ENCODE measurements at regions not wholly inside any gene's neighbourhood (a gene's known extent, or its start where the extent isn't known, plus 50 kb on each side); places are given as distances from the start of the nearest gene placed in this dataset.
"Not testable (repeated sequence)": the region's sequence is repeated elsewhere in the genome, so short reads cannot be mapped to it uniquely, and the experiment has no call there.

DNA sequence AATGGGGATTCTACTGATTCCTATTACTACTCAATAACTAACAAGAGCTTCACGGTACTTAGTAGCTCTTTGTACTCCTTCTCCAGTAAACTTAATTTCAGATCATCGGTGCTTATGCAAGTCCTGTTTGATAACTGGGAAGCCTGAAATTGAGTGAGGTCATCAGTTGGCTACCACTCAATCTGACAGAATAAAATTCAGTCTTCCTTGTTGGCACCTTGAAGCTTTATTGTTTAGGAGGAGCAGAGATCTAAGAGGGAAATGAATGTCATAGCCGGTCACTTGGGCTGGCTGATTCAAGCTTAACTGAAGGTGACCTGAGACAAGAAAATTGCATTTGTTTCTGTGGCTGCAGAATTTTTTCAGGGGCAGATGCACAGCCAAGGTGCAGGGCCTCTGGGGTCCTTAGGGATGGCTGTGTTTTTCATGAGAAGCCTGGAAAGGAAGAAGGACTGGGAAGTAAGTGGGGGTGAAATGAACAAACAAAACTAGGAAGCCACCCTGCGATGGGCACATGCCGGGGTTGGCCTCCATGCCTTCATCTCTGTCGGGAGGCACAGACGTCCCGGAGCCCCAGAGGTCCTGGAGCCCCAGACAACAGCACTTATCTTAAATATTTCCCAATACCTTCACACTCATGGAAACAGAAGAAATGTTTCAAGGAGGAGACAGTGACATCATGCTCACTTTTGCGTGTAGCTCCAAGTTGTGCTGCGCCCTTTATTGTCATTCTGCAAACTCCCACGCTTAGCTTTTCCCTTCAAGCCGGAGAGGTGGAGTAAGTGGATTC is 85.0 kb upstream of the KIF5B start:
- DNase-seq (ENCODE audit: low read depth), result no peak

DNA sequence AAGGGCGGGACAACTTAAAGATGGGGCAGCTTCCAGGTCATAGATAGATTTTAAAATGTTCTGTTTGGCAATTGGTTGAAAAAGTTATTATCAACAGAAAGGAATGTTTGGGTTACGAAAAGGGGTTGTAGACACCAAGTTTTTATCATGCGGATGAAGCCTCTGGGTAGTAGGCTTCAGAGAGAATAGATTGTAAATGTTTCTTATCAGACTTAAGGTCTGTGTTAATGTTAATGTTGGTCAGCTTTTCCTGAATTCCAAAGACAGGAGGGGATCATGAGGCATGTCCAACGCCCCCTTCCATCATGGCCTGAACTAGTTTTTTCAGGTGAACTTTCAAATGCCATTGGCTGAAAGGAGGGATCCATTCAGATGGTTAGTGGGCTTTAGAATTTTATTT is 84.2 kb upstream of the KIF5B start:
- DNase-seq (ENCODE audit: low read depth), result no peak

DNA sequence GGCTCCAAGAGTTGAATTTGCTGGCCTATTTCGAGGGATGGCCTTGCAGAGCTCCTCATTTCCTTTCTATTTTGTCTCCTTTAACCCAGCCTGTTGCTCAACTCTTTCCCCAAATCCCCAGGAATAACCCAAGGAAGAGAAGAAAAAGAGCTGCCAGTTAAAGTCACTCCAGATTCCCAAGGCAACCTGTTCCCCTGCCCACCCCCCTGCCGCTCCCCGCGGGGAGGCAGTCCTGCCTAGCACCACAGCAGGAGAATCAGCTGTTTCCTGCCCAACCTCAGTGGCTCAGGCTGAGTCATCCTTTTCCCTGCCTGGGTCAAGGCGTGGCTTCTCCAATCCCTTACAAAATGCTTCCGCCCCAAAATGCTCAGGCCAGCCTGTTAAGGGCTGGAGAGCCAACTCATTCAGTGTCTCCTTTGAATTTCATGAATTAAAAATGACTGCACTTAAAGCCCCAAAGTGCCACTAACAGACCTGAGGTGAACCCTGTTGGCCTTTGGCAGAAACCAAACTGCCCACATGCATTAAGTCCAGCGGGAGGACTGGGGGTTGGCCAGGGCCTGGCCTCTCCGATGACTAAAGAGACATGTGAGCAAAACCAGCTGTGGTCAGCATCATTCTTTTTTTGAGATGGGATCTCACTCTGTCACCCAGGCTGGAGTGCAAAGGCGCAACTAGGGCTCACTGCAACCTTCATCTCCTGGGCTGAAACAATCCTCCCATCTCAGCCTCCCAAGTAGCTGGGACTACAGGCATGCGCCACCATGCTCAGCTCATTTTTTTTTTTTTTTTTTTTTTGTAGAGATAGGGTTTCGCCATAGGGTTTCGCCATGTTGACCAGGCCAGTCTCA is 83.2 kb upstream of the KIF5B start:
- DNase-seq (ENCODE audit: low read depth), result peak; percentile 73

DNA sequence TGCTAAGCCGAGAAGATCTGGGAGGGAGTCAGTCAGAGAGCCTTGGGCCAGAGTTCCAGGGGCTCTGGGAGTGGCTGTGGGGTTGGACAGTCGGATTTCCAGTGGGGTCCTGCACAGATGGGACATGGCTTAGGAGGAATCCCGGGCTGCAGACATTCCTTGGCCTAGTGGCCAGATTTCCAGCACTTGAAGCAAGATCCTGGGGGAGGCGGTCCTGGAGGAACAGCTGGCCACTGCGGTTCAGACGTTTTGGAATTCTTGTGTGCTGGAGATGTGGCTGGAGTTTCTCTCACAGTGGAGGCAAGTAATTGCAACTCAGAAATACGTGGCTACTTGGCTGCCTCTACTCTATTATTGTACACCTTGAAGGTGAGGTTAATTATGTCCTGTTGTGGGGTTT is 80.7 kb upstream of the KIF5B start:
- not testable (repeated sequence) for DNase-seq (ENCODE audit: low read depth)

DNA sequence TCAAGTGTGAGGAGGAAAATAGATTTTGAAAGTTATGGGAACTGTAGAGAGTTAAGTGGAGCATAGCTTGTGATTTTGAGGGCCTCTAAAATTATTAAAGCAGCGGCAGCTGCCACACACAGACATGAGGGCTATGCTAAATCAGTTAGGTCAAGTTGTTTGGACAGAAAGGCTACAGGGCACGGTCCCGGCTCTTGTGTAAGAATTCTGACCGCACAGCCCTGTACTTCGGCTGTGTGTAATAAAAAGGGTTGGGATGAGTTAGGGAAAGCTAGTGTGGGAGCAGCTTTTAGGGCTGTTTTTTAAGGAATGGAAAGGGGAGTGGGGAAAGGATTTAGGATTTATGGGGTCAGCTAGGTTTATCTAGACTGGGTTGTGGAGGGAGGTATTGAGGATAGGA is 79.6 kb upstream of the KIF5B start:
- not testable (repeated sequence) for DNase-seq (ENCODE audit: low read depth)

DNA sequence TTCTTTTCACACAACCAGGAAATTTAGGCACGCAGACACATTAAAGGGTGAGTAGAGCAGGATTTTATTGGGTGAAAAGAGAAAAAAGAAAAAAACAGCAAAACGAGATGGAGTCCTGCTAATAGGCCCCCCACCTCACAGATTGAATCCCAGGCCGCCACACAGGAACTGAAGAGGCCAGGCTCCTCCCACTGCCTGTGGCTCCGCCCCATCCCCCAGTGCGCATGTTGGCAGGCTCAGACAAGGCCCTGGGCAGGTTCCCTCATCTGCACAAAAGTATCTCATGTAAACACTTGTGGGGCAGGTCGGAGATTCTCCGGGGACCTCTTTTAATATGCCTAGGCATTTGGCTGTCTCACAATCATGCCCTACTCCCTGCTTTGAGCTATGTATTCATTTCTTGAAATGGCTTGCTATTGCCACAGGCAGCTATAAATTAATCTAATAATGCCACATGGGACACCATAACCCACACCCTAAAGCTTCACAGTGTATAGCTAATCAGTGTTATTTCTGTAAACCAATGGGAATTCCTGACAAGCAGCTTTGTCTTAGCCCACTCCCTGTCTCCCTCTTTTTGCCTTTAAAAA is 76.2 kb upstream of the KIF5B start:
- DNase-seq (ENCODE audit: low read depth), result no peak

DNA sequence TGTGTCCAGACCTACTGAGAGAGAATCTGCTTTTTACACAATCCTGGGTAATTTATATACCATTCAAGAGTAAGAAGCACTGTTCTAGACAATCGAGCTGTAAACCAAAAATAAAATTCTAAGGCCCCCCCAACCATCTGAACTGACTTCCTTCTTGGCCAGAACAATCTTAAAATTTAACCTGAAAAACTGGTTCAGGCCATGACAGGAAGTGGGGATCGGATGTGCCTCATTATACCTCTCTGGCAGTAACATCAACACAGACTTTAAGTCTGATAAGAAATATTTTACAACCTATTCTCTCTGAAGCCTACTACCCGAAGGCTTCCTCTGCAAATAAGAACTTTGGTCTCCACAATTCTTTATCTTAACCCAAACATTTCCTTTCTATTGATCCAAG is 75.2 kb upstream of the KIF5B start:
- no peak for DNase-seq (ENCODE audit: low read depth)

DNA sequence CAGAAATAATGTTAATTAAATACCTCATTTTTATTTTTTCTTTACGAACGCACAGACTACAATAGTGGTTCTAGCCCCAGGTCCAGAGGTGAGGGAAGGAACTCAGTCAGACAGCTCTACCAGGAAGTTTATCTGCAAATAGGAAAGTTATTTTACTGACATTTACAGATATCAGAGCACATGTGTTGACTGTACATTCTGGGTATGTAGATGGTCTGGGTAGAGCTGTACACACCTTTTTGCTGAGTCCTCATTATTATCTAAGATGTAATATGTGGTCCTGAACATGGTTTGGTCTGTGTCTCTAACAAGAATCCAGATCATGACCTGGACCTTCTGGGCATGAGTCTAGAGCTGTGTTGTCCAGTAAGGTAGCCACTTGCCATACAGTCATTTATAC is 74.6 kb upstream of the KIF5B start:
- no peak for DNase-seq (ENCODE audit: low read depth)

DNA sequence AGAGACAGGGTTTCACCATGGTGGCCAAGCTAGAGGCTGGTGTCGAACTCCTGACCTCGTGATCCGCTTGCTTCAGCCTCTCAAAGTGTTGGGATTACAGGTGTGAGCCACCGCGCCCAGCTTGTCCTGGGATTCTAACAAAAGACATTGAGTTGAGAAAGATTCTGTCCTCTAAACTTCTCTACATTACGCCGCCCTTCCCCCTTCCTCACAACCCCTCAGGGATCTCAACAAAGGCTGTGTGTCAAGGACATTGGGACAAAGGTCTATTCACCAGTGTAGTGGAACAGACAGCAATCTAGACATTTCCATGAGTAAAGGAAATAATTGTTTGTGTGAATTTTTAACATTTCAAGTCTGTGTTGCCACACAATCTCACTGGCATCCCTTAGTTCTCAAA is 68.8 kb upstream of the KIF5B start:
- no peak for DNase-seq (ENCODE audit: low read depth)

DNA sequence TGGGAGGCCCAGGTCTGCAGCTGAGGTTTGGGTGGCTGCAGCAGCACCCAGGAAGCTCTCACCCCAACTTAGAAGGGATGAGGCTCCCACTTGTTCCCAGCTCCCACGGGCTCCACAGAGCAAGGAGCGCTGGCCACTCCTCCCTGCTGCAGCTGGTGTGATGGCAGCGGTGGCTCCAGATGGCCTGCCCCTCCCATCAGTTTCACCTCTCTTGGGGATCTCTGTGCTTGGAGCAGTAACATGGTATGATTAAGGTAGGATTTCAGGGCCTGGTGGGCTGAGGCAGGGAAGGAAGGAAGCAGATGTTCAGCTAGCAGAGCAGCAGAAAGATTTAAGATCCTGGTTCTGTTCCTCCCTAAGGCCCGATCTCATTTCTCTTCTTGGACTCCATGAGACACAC is 66.8 kb upstream of the KIF5B start:
- no peak for DNase-seq (ENCODE audit: low read depth)

DNA sequence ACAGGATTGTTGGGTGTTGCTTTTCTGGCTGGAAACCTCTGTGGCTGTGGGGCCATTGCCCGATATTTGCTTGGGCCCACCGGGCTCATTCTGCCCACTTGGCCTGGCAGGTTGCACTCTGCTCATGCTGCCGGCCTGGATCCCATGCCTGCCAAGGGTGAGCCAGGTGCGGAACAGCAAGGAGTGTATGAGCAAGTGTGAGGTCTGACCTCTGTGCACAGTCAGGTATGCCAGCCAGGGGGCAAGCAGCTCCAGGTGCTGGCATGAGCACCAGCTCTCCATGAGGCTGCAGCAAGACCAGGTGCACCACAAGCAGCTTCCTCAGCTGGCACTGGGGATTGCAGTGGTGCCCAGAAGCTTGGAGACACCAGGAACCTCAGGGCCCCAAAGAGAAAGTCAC is 65.4 kb upstream of the KIF5B start:
- DNase-seq (ENCODE audit: low read depth), result no peak

DNA sequence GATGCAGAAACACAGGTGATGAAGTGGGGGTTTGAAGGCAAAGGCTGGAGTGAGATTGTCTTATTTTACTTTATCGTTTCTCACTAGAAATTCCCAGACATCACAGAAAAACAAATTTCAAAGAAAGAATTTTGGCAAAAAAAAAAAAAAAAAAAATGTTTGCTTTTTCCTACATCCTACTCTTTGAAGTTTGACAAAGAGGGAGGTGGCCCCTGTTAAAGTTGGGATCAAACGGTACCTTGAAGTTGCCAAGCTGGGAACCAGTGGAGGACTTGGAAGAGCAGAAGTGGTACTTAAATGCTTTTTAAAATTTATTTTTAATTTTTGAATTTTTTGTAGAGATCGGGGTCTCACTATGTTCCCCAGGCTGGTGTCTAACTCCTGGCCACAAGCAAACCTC is 63.9 kb upstream of the KIF5B start:
- DNase-seq (ENCODE audit: low read depth), result no peak

DNA sequence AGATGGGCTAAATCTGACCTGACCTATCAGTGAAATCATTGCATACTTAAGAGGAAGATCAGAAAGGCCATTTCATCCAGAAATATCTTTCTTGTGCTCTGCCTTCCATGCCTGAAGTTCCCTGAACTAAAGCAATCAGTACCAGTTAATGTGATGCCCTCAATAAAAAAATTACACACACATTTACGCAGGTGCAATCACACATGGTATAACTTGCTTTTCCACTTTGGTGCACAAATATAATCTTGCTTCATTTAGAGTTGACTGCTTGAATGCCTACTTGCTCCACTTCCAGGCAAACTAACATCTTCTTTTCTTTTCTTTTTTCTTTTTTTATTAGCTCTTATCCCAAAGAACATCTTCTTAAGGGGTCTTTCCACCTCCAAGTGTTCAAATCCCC is 58.3 kb upstream of the KIF5B start:
- no peak for DNase-seq (ENCODE audit: low read depth)

DNA sequence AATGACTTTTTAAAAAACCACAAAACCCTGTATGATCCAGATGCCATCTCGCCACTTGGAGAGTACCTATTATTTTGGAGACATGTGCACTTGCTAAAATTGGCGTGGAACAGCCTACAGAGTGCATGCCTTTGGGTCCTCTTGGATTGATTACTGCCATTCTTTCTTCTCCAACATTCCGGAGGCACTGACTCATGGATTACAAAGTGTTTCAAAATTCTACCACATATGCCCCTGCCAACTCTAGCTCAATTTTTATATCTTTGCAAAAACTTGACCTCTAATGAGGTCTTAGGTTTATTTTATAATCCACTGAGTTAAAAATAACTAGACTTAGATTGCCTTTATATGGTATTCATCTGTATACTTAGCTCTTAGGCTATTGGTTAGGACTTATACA is 55.8 kb upstream of the KIF5B start:
- DNase-seq (ENCODE audit: low read depth), result peak; percentile 76

DNA sequence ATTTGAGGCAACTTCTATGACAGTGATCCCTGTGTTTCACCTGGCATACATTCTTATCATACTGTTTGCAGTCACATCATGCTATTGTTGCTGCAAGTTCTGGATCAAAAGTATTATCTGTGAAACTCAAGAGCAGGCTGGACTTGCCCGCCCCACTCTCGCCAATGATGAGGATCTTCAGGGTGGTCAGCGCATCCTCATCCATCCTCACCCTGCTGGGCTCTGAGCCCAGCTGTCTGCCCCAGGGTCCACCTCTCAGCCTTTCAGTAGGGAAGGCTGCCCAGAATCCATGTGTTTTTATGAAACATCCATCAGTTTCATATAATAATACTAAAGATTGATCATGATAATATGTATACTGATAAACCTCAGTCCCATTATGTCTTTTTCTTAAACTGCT is 55.4 kb upstream of the KIF5B start:
- no peak for DNase-seq (ENCODE audit: low read depth)

DNA sequence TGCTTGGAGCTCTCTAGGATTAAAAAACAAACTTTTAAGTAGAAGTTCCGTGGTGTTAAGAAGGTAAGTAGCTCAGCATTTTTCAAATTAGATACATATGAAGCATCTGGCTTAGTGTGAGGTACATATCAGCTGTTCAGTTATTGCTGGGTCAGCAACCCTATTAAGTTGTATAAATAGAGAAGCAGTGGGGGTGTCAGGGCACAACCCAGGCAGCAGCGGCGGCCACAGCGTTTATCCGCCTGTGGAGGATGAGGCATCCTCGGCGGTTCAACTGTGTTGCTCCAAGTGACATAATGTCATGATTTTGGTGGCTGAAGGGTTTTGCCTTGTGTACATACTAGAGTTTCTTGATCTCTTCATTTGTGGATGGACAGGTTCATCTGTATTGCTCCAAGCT is 54.6 kb upstream of the KIF5B start:
- DNase-seq (ENCODE audit: low read depth), result no peak

DNA sequence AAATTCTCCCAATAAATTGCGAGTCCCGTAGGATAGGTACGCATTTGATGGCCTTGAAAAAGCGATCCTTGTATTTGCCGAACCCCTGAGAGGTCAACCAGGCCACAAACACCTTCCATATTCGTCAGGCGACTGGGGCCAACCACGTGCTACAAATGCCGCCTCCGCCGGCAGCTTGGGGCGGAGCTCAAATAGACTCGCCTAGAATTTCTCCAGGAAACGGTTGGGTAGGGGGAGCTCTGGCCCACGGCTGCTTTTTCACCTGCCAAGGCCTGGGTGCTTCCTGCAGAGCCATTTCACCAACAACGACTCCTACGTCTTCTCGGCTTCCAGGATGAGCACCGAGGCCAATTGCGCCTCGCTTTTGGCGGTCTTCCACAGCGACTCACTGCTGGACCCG is 53.4 kb upstream of the KIF5B start:
- no peak for DNase-seq (ENCODE audit: low read depth)
